ENCODE measurements at regions not wholly inside any gene's neighbourhood (a gene's known extent, or its start where the extent isn't known, plus 50 kb on each side); places are given as distances from the start of the nearest gene placed in this dataset.

DNA sequence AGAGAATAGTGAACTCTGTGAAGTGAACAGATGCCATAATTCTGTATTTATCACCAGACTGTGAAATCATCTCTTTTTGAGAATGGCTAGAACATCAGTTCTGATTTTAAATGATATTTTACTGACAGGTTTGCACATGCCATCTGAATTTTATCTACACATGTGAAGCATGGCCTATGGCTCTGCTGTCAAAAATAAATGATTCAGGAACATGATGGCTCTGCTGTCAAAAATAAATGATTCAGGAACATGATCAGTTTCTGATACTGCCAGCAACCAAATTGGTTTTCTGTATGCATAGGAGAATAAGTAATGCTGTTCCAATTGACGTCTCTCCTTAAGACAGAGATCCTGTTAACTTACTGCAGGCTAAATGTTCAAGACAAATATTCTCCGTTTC is 70.6 kb upstream of the TLL1 start:
- no peak overlapping the region for H3K4me3 Mint-ChIP-seq
- H3K4me1 Mint-ChIP-seq, result no peaks in the 10 kb centered on the region
- peaks cover 13% of the 10 kb centered on the region for H3K9me3 Mint-ChIP-seq
- ATAC-seq (no peak), DNase-seq (ENCODE audit: low spot score) (no peak)
- CTCF ChIA-PET, result no interaction called here
- H3K36me3 Mint-ChIP-seq, result peaks cover 6% of the 10 kb centered on the region
- no peaks in the 10 kb centered on the region for H3K27me3 Mint-ChIP-seq (ENCODE audit: low read depth)
- H3K27ac Mint-ChIP-seq, result no peak overlapping the region
- POLR2A ChIA-PET, result no interaction called here
- TF ChIP-seq, protein P1, sequence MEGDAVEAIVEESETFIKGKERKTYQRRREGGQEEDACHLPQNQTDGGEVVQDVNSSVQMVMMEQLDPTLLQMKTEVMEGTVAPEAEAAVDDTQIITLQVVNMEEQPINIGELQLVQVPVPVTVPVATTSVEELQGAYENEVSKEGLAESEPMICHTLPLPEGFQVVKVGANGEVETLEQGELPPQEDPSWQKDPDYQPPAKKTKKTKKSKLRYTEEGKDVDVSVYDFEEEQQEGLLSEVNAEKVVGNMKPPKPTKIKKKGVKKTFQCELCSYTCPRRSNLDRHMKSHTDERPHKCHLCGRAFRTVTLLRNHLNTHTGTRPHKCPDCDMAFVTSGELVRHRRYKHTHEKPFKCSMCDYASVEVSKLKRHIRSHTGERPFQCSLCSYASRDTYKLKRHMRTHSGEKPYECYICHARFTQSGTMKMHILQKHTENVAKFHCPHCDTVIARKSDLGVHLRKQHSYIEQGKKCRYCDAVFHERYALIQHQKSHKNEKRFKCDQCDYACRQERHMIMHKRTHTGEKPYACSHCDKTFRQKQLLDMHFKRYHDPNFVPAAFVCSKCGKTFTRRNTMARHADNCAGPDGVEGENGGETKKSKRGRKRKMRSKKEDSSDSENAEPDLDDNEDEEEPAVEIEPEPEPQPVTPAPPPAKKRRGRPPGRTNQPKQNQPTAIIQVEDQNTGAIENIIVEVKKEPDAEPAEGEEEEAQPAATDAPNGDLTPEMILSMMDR (IDR thresholded peaks at IDR 0.05), result no peak
- TF ChIP-seq ZSCAN18 (CRISPR knock-in tag; IDR thresholded peaks at IDR 0.05), result no peak
- TF ChIP-seq TEAD1 (CRISPR knock-in tag; IDR thresholded peaks at IDR 0.05), result no peak
- no peak for TF ChIP-seq NFATC4 (CRISPR knock-in tag; IDR thresholded peaks at IDR 0.05)
- no peak for TF ChIP-seq ZNF281 (CRISPR knock-in tag; IDR thresholded peaks at IDR 0.05)
- no peak for TF ChIP-seq ZNF138 (CRISPR knock-in tag; conservative IDR thresholded peaks at IDR 0.05)
- TF ChIP-seq, protein P2, sequence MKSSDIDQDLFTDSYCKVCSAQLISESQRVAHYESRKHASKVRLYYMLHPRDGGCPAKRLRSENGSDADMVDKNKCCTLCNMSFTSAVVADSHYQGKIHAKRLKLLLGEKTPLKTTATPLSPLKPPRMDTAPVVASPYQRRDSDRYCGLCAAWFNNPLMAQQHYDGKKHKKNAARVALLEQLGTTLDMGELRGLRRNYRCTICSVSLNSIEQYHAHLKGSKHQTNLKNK (CRISPR knock-in tag; IDR thresholded peaks at IDR 0.05), result no peak
- no peak for TF ChIP-seq ZNF512 (CRISPR knock-in tag; IDR thresholded peaks at IDR 0.05; ENCODE audit: borderline replicate concordance)
- TF ChIP-seq ZNF232 (CRISPR knock-in tag; IDR thresholded peaks at IDR 0.05), result no peak
- no peak for TF ChIP-seq HMGA2 (CRISPR knock-in tag; IDR thresholded peaks at IDR 0.05)
- no peak for TF ChIP-seq ZNF396 (CRISPR knock-in tag; IDR thresholded peaks at IDR 0.05; ENCODE audit: borderline replicate concordance)
- TF ChIP-seq TP53 (CRISPR knock-in tag; IDR thresholded peaks at IDR 0.05), result no peak
- no peak for TF ChIP-seq FOXP4 (CRISPR knock-in tag; IDR thresholded peaks at IDR 0.05)
- TF ChIP-seq IRF2 (CRISPR knock-in tag; IDR thresholded peaks at IDR 0.05; ENCODE audit: borderline replicate concordance, low read depth), result no peak
- TF ChIP-seq FOXK1 (CRISPR knock-in tag; IDR thresholded peaks at IDR 0.05), result no peak
- TF ChIP-seq, protein P3, sequence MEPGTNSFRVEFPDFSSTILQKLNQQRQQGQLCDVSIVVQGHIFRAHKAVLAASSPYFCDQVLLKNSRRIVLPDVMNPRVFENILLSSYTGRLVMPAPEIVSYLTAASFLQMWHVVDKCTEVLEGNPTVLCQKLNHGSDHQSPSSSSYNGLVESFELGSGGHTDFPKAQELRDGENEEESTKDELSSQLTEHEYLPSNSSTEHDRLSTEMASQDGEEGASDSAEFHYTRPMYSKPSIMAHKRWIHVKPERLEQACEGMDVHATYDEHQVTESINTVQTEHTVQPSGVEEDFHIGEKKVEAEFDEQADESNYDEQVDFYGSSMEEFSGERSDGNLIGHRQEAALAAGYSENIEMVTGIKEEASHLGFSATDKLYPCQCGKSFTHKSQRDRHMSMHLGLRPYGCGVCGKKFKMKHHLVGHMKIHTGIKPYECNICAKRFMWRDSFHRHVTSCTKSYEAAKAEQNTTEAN (CRISPR knock-in tag; IDR thresholded peaks at IDR 0.05), result no peak
- TF ChIP-seq, protein P4, sequence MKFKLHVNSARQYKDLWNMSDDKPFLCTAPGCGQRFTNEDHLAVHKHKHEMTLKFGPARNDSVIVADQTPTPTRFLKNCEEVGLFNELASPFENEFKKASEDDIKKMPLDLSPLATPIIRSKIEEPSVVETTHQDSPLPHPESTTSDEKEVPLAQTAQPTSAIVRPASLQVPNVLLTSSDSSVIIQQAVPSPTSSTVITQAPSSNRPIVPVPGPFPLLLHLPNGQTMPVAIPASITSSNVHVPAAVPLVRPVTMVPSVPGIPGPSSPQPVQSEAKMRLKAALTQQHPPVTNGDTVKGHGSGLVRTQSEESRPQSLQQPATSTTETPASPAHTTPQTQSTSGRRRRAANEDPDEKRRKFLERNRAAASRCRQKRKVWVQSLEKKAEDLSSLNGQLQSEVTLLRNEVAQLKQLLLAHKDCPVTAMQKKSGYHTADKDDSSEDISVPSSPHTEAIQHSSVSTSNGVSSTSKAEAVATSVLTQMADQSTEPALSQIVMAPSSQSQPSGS (CRISPR knock-in tag; IDR thresholded peaks at IDR 0.05; ENCODE audit: borderline replicate concordance, low read depth), result no peak
- no peak for TF ChIP-seq ZNF219 (CRISPR knock-in tag; IDR thresholded peaks at IDR 0.05; ENCODE audit: borderline replicate concordance)
- no peak for TF ChIP-seq ZNF121 (CRISPR knock-in tag; IDR thresholded peaks at IDR 0.05)

All from WTC11 (cell line).